GM12875 (cell line): ENCODE measurements at regions not wholly inside any gene's neighbourhood (a gene's known extent, or its start where the extent isn't known, plus 50 kb on each side); places are given as distances from the start of the nearest gene placed in this dataset.
"Not testable (repeated sequence)": the region's sequence is repeated elsewhere in the genome, so short reads cannot be mapped to it uniquely, and the experiment has no call there.

Experiments used
- H3K4me3 ChIP-seq: one replicate; pipeline ENCODE4 v1.5.1; 2011; ENCODE audit warnings: low read depth, low read length, control low read depth
- CTCF ChIP-seq: IDR thresholded peaks from 2 replicates; pipeline ENCODE4 v1.5.1; 2011; ENCODE audit warnings: low read depth, mild to moderate bottlenecking, control low read depth, inconsistent platforms, low read length, moderate library complexity, borderline replicate concordance; ENCODE audit not compliant: insufficient read depth

- H3K4me3 ChIP-seq, result no peak overlapping the region
- TF ChIP-seq CTCF, result no peak
Observed at GRCh38 chr2:22185251-22185650, 1061.5 kb downstream of the TDRD15 start.

DNA sequence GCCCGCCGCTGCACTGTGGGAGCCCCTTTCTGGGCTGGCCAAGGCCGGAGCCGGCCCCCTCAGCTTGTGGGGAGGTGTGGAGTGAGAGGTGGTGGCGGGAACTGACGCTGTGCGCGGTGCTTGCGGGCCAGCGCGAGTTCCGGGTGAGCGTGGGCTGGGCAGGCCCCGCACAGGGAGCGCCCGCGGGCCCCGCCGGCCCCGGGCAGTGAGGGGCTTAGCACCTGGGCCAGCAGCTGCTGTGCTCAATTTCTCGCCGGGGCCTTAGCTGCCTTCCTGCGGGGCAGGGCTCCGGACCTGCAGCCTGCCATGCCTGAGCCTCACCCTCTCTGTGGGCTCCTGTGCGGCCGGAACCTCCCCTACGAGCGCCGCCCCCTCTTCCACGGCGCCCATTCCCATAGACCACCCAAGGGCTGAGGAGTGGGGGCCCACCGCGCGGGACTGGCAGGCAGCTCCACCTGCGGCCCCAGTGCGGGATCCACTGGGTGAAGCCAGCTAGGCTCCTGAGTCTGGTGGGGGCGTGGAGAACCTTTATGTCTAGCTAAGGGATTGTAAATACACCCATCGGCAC lies 1062.6 kb downstream of the TDRD15 start:
- H3K4me3 ChIP-seq, result not testable (repeated sequence)

GRCh38 chr2:22189893-22190480 lies 1066.2 kb downstream of the TDRD15 start:
- H3K4me3 ChIP-seq, result no peak overlapping the region
- TF ChIP-seq CTCF, result no peak

DNA sequence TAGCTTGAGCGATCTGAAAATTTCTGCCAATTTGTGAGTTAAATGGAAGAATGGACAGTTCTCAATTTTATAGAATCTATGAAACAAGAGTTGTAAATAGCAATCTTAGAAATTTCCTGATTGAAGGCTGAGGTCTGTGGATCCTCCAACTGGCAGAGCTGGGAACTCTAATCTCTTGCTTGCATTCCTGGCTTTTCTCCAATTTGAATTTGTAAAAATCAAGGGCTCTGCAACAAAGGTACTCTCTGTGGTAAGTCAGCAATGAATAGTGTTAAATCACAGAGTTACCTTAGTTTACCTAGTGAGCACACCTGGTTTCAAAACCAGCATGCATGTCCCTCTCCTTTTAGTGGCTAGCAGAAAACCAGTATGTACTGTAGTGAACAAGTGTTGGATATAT lies 1070.5 kb downstream of the TDRD15 start:
- H3K4me3 ChIP-seq, result no peak overlapping the region
- no peak for TF ChIP-seq CTCF

- TF ChIP-seq CTCF, result no peak
- H3K4me3 ChIP-seq, result no peak overlapping the region
Observed at GRCh38 chr2:22196806-22197205, 1073.0 kb downstream of the TDRD15 start.

DNA sequence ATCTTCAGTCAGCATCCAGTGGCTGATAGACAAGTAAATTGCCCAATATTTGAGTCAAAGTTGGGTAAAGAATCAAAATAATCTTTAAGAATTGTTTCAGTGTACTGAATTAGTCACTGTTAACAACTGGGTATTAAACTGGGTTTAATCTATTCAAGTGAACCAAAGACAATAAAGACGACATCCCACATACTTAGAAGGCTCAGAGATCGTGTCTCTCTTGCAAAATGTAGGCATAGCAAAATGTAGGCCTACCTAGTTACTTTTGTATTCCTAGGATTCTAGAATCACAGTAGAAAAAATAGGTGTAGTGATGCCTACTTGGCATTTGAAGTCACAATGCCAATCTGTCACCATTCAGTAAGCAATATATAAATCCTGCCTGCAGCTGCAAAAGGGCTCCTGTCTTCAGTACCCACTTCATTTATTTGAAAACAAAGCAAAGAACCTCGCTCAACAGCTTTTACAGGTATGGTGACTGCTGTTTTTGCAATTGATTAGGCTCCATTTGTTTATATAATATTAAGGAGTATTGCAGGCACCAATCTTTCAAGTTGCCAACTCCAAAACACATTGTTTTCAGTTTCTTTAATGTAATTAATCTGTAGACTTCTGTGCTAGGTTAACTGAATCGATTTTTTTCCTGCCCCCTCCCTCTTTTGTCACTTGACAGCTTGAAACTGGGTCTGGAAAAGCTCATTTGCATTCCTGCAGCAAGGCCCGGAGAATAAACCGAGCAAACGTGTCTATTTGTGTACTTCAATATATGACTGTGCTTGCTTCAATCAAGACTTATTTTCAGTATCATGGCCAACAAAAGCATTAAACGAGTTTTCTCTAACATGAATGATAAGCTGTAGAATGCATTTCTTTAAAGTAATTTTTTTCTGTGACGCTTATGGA lies 1074.9 kb downstream of the TDRD15 start:
- TF ChIP-seq CTCF, result no peak
- no peak overlapping the region for H3K4me3 ChIP-seq

DNA sequence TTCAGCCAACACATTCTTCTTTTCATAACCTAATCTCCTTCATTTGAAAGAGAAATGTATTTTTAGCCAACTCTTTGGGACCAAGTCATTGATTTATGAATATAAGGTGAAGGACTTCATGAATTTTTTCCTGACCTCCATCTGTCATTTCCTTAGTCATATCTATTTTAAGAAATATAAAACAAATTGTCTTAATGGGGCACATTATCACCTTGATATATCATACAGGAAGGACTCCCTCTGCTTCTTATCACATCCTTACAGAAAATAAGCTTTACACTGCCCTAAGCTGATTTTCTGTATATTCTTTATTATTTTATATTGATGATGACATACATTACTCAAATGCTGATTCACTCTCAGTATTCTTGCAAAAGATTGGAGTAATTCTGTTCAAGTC lies 1076.2 kb downstream of the TDRD15 start:
- H3K4me3 ChIP-seq, result no peak overlapping the region

More for the DNA sequence above, 1076.2 kb downstream of the TDRD15 start:
- TF ChIP-seq CTCF, result no peak
